ENCODE measurements at regions not wholly inside any gene's neighbourhood (a gene's known extent, or its start where the extent isn't known, plus 50 kb on each side); places are given as distances from the start of the nearest gene placed in this dataset.
A peak's percentile ranks its signal among the peaks of the same experiment; 100 is the strongest.
"Not testable (repeated sequence)": the region's sequence is repeated elsewhere in the genome, so short reads cannot be mapped to it uniquely, and the experiment has no call there.

DNA sequence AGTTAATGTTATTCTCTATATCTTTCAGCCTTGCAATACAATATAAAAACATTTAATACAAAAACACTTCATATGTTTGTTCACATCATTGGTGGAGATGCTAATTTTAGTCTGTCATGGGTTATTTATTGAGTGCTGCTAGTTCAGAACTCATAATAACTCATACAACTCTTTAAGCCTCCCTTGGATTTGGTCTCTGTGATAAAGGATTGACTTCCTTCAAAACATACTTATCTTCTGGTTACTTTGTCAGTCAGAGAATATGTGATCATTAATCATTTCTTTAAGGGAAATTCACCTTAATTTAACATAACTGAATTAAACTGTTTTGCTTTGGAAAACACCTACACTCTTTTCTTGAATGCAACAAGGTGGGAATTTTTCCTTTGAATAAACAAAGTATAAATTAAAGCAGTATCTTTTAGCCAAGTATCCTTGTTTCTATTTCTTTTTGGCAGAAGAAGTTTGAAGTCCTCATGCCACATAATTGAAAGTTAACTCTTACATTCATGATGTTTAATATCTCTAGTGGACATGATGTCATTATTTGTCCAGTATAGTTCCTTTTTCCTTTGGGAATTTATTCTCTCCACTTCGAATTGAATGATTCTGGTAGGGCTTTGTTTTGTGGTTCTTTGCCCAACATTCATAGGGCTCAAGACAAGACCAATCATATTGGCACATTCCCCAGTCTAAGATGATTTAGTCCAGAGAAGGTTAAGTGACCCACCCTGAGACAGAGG lies 133.2 kb upstream of the CENPW start:
- DNase-seq, result no peak

GRCh38 chr6:126210398-126211075 lies 129.4 kb upstream of the CENPW start:
- no peak for DNase-seq

GRCh38 chr6:126217497-126217896 lies 122.4 kb upstream of the CENPW start:
- no peak for DNase-seq

- not testable (repeated sequence) for DNase-seq
Measured at GRCh38 chr6:126220901-126221300, 119.0 kb upstream of the CENPW start.

GRCh38 chr6:126227833-126228702 lies 111.8 kb upstream of the CENPW start:
- DNase-seq, result peak; percentile 12

- DNase-seq, result no peak
Measured at GRCh38 chr6:126232671-126233070, 107.2 kb upstream of the CENPW start.

DNA sequence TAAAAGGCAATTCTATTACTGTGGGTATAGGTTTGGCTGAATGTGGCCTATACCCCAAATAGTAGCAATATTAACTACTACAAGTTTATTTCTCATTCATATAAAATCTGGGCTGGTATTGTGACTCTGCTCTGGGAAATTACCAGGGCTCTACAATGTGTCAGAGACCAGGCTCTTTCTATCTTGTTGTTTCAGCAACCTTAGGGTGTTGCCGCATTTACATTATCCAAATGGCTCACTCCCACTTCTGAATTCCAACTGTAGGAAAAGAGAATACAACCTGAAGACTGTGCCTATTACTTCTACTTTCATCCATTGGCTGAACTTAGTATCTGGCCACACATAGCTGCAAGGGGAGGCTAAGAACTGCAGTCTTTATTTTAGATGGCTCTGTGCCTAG lies 106.7 kb upstream of the CENPW start:
- no peak for DNase-seq

DNA sequence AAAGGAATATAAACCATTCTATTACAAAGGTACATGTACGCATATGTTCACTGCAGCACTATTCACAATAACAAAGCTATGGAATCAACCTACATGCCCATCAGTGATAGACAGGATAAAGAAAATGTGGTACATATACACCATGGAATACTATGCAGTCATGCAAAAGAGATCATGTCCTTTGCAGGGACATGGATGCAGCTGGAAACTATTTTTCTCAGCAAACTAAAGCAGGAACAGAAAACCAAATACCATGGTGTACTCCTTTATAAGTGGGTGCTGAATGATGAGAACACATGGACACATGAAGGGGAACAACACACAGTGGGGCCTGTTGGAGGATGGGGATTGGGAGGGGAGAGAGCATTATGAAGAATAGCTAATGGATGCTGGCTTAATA lies 104.6 kb upstream of the CENPW start:
- DNase-seq, result no peak

- DNase-seq, result no peak
Measured at GRCh38 chr6:126245077-126245476, 94.8 kb upstream of the CENPW start.

DNA sequence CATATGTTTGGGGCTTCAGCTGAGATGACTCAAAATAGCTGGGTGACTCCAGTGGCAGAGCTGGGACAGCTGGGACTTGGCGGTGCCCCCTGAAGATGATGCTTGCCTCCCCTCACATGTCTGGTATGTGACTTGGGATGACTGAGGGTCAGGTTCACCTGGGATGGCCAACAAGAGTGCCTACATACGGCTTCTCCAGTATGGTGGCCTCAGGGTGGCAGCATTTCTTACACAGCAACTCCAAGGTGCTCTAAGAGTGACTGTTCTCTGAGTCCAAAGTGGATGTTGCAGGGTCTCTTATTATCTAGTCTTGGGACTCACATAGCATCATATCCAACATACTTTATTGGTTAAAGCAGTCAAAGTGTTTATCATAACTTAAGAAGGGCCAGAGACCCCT lies 87.8 kb upstream of the CENPW start:
- DNase-seq, result no peak

DNA sequence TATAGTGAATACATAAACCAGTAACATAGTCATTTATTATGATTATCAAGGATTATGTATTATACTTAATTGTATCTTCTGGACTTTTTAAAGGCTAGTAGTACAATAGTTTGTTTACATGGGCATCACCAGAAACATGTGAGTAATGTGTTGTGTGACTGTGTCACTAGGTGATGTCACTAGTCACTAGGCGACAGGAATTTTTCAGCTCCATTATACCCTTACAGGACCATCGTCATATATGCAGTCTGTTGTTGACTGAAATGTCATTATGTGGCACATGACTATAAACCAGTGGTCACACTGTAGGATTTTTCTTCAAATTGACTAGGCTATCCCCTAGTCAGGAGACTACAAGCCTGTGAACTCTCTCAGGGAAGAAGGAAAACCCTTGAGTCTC lies 86.5 kb upstream of the CENPW start:
- DNase-seq, result no peak

- no peak for DNase-seq
Measured at GRCh38 chr6:126258150-126258549, 81.8 kb upstream of the CENPW start.

GRCh38 chr6:126261792-126262421 lies 78.0 kb upstream of the CENPW start:
- DNase-seq, result no peak

DNA sequence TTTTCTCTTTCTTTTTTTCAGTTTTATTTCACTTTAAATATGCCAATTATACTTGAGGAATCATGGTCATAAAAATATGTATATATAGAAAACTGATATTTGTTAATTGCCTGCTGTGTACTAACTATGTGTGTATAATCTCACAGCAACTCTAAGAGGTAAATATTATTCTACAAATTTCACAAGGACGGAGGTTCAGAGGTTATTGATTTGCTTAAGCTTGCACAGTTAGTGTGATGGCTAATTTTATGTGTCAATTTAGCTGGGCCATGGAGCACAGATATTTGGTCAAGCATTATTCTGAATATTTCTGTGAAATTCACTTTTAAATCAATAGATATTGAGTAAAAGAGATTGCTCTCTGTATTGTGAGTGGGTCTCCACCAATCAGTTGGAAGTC lies 75.7 kb upstream of the CENPW start:
- DNase-seq, result no peak

DNA sequence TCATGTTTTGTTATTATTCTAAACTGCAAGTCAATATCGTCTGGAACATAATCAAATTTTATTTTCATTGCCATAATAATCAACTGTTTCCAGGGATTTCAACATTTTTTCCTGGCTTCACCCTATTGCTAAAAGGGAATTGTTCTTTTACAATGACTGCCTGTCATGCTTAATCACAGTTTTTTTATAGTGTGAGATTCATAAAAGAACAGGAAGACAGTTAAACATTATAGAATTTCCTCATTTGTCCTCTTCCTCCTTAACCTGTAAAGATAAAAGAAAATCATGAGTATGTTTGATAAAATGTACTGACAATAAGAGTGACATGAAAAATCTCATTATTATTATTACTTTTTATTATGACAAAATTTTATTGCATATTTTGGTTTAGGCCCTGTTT lies 73.3 kb upstream of the CENPW start:
- DNase-seq, result no peak

GRCh38 chr6:126267626-126268025 lies 72.3 kb upstream of the CENPW start:
- DNase-seq, result no peak

GRCh38 chr6:126268092-126268491 lies 71.8 kb upstream of the CENPW start:
- no peak for DNase-seq

GRCh38 chr6:126280287-126280686 lies 59.6 kb upstream of the CENPW start:
- no peak for DNase-seq

DNA sequence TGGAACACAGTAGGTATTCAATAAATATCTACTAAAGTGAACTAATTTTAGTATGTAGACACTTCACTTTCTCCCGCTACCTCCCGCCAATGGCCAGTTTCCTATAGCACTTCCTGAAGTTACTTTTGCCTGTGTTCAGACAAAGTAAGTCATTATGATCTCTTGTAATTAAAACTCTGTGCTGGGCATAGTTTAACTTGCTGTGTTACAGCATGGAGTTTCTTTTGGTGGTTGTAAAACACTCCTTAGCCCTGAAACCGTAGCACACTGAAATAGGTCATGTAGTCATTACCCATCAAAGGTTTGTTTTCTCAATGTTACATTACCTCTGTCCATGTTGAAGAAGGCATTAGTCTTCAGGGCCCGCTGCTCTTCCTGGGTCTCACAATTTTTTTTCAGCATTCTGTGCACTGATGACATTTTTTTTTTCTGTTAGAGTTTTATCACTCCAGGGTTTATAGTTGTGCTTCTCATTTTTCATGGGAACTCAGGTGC lies 54.0 kb upstream of the CENPW start:
- no peak for DNase-seq

All from tongue (tissue), 1 donor.